Occipital lobe (tissue), 1 donor: ENCODE measurements at regions not wholly inside any gene's neighbourhood (a gene's known extent, or its start where the extent isn't known, plus 50 kb on each side); places are given as distances from the start of the nearest gene placed in this dataset.

Experiments
- DNase-seq: peaks from one replicate; lab custom pipeline; 2025; lab: John Stamatoyannopoulos, UW

DNA sequence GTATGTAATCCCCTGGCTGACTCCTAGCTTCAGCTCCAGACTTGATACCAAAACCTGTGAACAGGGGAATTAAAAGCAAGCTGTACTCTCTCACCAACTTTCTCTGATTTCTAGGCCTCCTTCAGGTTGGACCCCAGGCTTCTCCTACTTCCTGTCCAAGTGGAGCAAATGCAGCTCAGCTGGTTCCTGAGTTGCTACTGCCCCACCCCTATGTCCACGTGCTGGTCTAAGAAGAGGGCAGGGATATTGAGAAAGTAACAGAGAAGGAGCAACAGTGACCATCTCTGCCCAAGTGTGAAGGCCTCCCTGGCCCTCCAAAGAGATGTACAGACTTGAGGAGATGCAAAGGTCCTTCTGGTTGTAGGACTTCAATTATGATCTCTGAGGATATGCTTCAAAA lies 188.3 kb upstream of the MCHR2 start:
- DNase-seq: no peak

DNA sequence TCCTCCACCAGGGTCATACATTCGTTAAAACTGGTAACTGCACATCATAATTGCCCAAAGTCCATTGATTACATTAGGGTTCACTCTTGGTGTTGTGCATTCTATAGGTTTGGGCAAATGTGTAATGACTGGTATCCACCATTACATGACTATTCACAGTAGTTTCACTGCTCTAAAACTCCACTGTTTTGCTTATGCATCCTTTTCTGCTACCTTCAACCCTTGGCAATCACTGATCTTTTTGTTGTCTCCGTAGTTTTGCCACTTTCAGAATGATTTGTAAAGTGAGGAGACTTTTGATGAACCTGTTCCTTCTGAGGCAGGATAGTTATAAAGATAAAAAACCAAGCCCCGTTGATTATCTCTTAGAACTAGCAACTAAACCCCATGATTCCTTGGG lies 187.3 kb upstream of the MCHR2 start:
- no peak for DNase-seq

DNA sequence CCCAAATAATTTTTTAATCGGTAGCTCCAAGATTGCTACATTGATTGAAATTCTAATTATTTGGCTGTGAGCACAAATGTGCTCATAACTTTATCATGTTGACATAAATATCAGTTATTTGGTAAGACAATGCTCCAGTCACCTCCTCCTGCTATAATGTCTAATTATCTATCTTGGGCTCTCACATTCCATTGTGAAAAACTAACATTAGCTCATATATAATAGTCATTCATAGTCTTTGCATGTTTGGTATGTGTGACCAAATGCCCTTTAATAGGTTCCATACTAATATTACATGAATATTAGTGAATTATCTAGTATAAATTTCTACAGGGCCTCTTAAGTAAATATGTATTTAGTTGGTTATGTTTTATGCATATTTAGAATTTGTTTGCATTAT lies 185.6 kb upstream of the MCHR2 start:
- DNase-seq: no peak

DNA sequence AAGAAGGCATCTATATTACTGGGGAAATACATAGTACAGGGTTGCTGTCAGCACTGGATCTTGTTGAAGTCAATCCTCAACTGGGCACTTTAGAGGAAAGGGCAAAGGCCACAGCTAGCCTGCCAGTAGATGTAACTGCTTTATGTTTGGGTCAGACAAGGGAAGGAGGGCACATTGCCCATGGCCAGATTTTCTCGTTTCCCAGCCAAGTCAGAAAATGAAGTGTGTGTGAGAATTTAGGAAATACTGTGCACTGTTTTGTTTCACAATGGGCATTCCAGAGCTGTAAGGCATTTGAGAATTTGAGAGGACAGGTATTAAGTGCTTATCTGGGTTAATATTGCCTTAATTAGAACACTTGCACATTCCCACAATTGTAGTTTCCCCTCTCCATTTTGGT lies 183.9 kb upstream of the MCHR2 start:
- no peak for DNase-seq

DNA sequence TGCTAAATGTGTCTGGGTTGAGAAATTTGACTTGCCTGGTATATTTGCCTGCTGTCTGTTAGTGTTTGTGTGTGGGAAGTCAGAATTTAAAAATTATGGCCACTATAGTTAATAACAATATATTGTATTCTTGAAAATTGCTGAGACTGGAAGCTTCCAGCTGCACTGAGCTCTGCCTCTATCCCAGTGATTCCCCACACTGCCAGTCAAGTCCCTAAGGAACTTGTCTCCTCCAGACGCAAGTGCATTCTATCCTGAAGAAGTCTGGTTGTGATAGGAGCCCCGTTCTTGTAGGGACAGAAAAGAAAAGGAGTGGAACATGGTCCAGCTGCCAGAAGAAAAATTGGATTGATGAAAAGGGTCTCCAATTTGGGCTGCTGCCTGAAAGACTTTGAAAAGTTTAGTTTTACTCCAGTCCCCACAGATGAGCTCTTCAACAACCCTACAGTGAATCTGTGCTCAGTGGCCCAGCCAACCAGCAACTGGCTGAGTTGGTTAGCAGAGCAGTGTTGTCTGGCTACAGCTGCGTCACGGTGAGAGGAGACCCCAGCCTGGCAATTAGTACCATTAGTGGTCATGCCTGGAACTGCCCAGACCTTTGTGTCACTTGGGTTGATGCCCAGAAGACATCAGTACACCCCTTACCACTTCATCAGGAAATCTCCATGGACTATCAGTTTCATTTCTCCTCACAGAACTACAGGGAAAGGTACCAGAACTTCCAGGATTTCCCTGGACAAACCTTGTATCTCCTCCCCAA lies 183.1 kb upstream of the MCHR2 start:
- DNase-seq: no peak

DNA sequence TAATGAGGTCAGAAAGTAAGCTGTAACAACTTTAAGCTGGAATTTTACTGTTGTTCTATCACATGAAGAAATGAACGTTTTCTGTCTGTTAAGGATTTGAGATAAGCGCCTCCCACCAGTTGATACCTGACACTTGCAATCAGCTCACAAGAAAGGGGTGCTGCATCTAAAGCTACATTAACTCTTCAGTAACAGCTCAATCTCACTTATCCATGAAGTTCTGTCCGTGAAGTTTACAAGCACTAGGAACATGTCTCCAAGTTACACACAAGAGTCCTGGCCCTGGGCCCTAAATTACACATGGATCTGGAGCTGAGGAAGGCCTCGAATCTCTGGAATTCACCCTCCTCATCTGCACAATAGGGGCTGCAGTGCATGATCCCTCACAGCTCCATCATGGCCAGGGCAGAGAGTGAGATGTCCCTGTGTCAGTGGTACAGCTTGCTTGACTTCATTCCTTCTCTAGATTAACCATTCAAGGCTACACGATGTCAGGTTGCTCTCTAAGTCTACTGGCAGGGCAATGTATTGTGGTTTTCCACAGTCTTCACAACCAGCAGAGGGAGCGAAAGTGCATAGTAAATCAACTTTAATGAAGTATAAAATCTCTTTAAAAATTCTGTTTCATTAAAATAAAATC lies 182.4 kb upstream of the MCHR2 start:
- no peak for DNase-seq

DNA sequence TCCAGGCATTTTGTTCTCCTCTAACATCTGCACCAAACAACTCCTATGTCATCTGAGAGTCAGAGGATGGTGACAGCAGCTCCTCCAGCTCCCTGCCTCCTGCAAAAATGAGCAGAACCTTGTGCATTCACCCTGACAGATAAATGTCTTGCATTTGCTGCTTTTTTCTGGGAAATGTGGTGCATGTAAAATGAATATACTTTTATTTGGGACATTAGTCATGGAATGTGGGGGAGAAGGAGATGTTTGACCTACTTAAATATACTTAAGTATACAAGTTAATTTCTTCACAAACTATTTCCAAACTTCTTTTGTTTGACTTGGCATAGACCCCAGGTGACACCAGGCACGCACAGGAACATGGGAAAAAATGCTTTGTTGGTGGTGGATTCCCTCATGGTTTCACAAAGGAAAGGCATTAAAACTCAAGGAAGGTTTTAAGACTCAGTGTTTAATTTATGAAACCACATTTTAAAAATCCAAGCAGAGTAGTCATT lies 181.8 kb upstream of the MCHR2 start:
- DNase-seq: no peak

DNA sequence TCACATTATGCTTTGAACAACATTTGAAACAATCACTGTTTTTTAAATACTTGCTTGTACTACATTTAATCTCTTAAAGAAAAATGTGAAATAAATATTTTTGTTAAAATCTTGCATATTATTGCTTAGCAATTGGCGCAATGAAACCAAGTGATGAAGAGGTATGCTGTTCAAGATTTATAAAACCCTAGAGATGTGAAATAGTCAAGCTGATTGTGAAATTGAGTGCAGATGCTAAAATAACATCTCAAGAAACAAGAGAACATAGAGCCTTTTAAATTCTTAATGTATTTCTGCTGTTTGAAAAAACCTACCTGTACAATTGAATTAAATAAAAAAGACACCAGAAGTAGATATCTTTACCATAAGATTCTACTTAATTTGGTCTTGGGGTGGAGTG lies 179.2 kb upstream of the MCHR2 start:
- DNase-seq: no peak

DNA sequence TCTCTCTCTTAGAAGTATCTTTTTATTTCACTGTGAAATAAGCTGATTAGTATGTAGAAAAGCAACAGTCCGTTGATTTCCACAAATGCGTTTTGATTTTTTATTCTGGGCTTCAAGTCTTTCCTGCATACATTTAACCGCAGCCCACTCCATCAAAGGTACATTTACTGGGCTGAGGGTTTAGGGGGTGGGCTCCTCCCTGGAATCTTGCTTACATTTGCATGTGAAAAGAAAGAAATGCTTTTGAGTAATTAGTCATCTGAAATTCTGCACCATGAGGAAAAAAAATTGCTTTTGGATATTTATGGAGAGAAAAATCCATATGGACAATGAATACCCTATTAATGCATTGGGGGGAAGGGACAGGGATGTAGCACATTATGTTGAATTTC lies 178.3 kb upstream of the MCHR2 start:
- DNase-seq: no peak

DNA sequence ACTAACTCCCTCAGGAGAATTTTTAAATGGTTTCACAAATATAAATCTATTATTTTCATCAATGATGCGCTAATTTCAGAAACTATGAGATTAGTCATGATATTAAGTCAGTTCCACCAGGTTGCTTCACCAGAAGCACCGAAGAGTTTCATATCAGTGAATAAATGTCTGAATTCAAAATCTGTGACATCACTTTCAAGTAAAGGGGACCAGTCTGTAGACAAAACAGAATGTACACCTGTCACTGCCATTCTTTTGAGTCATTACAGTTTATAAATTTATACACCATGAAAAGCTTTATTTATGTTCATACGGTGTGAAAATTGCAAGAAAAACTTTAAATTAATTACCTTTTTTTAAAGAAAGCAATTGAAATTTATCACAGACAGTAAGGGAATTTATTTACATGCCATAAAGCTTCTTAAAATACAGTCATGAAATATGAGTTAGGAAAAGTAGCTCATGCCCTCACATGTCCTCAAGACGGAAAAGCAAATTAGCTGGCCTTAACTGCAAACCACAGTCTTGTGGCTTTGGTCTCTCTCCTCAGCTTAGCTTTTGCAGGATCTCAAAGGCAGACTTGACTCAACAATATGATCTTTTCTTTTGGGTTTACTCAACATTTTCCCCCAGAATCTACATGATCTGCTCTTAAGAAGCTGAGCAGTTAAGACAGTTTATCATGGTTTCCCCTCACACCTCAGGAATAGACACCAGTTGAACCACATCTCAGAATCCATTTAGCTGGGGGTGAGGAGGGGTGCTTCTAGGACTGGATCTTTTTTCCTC lies 177.7 kb upstream of the MCHR2 start:
- DNase-seq: no peak

DNA sequence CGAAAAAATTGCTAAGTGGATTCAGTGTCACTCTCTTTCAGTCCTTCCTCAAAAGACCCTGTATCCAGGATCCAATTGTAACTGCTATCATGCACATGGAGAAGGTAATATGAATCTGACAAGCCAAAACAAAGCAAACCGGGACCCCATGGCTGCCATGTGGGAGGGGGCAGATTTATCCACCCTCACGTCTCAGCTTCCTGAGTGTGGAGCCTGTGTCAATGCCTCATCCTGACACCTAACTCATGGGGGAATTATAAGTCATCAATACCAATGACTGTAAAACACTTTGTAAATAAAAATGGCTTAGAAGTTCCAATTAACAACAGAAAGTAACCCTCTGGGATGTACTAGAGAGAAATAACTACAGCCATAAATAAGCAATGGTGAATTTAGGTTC lies 174.1 kb upstream of the MCHR2 start:
- no peak for DNase-seq

DNA sequence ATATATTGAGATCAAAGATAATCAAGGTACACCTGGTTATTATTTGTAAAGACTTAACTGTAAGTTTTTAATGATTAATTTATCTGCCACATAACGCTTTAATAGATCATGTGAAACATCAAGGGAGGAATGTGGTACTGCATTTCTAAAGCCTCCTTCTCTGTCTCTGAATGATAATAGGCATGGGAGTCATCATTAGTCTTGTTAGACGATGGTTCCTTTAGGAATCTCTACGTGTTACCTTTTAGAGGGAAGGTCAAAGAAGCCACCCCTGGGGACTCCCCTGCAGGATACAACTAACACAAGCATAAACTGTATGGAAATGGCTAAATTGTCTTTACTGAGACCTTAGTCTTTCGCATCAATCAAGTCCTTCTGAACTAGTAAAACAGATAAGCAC lies 173.6 kb upstream of the MCHR2 start:
- no peak for DNase-seq

DNA sequence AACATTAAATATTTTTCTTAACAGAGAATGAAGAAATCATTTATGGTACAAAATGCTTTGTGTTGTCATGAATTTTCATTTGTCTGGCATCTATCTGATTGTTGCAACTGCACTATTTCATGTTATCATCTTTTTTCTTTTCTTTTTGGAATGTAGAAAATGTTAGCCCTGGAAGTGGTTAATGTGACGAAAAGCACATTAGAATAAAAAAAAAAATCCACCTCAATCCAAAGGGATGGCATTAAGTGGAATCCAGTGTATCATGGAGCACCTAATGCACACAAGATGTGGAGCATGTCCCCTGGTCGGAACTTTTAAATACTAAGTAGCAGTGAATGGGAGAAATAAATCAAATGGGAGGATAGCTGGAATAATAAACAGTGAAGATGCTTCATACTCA lies 172.9 kb upstream of the MCHR2 start:
- no peak for DNase-seq

DNA sequence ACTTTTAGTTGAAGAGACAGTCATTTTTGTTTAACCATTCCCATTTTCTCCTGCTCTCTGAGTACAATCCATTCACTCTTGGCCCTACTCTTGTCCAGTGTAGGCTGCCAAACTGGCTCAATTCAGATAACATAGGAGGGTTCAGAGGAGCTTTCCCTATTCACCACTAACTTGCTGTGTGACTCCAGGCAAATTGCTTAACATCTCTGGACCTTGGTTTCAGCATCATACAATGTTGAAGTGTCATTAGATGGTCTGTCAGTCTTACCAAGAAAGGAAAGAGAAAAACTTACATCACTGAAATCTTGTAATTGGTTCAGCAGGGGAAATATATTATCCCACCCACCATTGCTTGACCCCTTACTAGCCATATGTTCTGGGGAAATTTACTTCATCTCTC lies 171.4 kb upstream of the MCHR2 start:
- DNase-seq: no peak

DNA sequence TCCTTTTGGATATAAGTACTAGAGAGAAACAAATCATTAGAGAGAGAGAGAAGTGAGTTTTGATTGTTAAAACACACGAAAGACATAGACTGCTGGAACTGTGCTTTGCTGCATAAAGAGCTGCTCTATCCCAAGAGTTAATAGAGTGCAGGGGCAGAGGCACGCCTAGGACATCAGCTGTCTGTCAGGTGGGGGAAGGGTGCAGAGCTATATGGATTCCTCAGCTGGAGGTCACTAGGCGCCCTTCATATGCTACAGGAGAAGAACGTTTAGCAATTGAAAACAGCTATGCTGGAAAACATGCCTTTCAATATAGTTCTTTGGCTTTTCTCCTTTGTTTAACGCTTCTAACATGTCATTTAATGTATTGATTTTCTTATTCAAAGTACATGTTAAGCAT lies 169.0 kb upstream of the MCHR2 start:
- no peak for DNase-seq

DNA sequence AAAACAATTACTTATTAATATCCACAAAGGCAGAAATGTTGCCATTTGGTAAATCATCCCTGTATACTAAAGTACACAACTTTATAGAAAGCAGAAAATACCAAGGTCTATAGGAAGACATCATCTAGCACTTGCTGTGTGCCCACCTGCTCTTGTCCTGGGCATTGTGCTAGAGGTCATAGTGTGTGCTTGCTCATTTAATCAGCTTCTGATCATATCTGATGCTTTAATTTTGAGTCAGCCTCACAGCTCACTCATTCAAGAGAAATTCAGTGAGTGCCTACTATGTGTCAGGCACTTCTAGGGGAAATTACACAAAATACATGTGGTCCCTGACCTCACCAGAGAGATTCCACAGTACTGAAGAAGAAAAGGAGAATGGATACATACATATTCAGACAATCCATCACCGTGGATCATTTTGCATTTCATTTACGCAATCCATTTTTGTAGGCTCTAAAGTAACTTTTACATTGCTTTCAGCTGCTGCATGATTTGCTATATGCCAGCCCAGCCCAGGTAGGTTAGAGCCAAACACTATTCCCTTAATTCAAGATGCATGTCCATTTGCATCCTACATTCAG lies 167.9 kb upstream of the MCHR2 start:
- no peak for DNase-seq

DNA sequence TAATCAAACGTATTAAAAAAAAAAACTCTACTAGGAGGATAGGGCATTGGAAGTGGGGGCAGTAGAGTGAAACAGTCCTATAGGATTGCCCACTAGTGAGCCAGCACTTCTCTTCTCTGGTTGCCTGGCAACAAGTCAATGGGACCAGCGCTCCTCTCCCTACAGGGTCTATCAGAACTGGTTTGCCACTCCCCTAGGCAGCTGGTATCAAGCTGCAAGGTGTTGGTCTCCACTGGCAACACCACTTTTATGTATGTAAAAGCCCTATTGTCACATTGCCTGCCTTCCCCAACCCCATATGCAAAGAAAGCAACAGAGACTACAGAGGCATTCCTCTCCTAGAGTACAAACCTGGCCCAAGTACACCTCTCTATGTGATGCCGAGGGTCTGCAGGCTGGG lies 166.9 kb upstream of the MCHR2 start:
- no peak for DNase-seq

DNA sequence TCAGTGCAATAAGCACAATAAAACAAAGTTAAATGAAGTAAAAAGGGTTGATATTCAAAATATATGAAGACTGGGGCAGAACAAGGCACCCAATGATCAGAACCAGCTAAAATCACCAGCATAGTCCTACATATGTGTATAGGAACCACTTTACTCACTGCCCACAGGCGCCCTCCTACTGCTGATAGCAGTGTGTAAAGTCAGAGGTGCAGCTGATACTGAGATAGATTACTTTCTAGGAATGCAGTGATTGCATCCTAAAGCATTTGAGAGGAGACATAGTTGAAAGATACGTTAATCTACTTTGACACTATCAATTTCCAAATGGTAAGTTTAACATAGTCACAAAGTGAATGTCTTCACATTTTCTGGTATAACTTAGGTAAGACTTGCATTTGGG lies 161.1 kb upstream of the MCHR2 start:
- DNase-seq: no peak

DNA sequence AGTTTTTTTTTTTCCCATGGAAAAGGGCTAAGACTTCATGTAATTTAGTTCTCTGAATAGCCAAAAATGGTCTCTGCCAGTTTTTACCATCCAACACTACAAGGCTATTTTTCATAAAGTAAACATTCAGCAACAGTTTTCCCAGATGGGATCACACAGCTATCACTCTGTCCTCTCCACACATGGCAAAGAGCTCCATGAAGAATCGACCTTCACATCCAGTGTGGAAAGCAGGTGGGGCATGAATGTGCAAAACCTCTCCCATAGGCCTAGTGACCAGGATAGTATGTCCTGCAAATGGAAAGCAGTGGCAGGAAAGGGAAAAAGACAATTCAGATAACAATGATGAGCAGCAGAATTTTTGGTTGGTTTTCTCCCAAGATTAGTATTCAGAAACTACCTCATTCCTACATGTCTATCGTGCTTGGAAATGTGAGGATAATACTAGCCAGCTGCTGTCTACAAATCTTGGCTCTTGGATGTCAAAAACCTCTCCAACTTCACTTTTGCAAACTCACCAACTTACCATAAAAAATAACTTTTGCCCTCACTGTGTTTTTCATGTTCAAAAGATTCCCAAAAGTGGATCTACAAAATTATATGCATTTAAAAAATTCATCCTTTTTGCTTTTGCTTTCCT lies 159.7 kb upstream of the MCHR2 start:
- DNase-seq: no peak

DNA sequence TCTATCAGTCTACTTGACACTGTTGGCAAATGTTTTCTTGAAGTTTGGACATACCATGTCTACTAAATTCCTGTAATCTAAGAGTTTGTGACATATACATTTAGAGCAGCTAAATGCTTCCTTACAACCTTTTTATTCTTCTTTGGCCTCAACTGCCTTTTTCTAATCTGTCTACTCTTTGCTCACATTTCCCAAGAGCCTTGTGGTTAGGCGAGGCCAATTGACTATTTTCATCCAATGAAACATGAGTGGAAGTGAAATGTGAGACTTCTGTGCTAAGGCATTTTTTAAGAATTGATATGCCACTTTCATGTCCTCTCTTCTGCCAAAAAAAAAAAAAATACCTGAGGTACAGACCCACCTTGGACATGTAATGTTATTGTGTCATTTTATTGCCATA lies 158.2 kb upstream of the MCHR2 start:
- DNase-seq: no peak

DNA sequence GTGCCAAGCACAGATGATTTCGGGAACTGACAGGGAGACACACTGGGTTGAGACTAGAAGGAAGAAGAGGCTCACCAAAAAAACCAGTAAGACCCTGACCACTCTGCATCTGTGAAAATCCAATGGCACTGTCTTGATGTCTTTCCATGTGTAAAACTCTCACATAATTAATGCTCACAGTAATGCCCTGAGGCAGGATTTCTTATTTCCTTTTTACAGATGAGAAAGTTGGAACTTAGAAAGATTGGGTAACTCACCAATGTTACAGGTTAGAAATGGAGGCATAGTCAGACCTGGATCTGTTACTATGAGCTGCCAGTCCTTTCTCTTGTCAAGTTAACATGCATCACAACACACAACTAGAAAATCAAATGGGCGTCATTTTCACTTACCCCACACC lies 151.0 kb upstream of the MCHR2 start:
- DNase-seq: no peak
